ENCODE measurements at regions not wholly inside any gene's neighbourhood (a gene's known extent, or its start where the extent isn't known, plus 50 kb on each side); places are given as distances from the start of the nearest gene placed in this dataset.
A peak's percentile ranks its signal among the peaks of the same experiment; 100 is the strongest.
"Not testable (repeated sequence)": the region's sequence is repeated elsewhere in the genome, so short reads cannot be mapped to it uniquely, and the experiment has no call there.

DNA sequence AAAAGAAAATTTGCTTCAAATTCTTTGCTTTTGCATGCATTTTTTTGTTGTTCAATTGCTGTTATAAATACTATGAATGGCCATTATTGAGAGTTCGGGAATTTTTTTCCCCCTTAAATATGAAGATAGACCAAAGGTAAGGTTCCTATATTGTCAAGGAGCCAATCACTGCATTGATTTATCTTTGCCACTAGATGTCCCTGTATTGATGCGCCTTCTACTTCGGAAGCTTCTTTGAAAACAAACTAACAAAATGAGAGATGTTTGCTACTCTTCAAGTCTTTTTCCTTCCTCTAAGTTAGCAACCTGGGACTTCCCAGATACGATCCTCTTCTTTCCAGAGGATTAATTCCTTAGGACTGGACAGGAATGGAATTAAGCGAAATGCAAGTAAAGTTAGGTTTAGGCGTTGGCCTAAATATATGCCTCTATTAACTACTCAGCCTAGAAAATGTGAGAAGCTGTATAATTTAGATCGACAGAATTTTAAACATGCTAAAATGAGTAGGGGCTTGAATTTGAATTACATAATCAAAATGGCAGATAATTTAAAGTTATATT, 318.1 kb downstream of the AEBP2 start:
- H3K9me3 Mint-ChIP-seq = peaks cover 3 to 30% (median 11%) of the 10 kb centered on the region in 7 donors
- DNase-seq (no peak), ATAC-seq (ENCODE audit: low read depth in 2 of 2) (no peak)
- H3K4me3 Mint-ChIP-seq = no peak overlapping the region
- no peaks in the 10 kb centered on the region for H3K36me3 Mint-ChIP-seq
- H3K4me1 Mint-ChIP-seq = no peaks in the 10 kb centered on the region
- peaks cover 0 to 5% (median 0%) of the 10 kb centered on the region in 3 donors for H3K27me3 Mint-ChIP-seq
- no peak overlapping the region for H3K27ac Mint-ChIP-seq

- Mint-ChIP-seq H3K27me3 (peaks cover 0 to 5% (median 0%) of the 10 kb centered on the region in 3 donors), H3K4me1 (no peaks in the 10 kb centered on the region), H3K36me3 (no peaks in the 10 kb centered on the region), H3K4me3 (no peak overlapping the region), H3K9me3 (peaks cover 0 to 13% (median 5%) of the 10 kb centered on the region in 7 donors), H3K27ac (peak overlapping the region in 1 of 6 donors; percentile 33)
- ATAC-seq (ENCODE audit: low read depth in 2 of 2) (no peak), DNase-seq (no peak)
These were observed 319.9 kb downstream of the AEBP2 start for GRCh38 chr12:19759227-19759626.

DNA sequence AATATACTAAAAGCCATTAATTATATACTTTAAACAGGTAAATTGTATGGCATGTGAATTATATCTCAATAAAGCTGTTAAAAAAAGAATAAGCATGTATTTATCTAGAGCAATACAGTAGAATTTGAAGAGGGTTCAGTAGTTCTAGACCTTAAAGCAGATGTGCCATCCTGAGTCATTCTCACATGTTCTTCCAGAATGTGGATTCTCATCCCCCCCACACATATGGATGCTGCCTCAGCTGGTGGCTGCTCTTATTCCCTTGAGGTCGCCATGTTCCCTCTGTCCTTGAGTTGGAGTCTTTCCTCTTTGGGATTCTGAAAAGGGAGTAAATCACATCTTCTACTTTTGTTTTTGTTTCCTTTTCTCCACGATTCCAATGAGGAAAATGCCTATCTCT, 321.3 kb downstream of the AEBP2 start:
- peaks cover 0 to 5% (median 0%) of the 10 kb centered on the region in 3 donors for H3K27me3 Mint-ChIP-seq
- peaks cover 0 to 18% (median 5%) of the 10 kb centered on the region in 7 donors for H3K9me3 Mint-ChIP-seq
- H3K4me1 Mint-ChIP-seq = no peaks in the 10 kb centered on the region
- no peak for DNase-seq
- H3K4me3 Mint-ChIP-seq = no peak overlapping the region
- H3K27ac Mint-ChIP-seq = no peak overlapping the region
- no peaks in the 10 kb centered on the region for H3K36me3 Mint-ChIP-seq
- ATAC-seq (ENCODE audit: low read depth in 2 of 2) = no peak

DNA sequence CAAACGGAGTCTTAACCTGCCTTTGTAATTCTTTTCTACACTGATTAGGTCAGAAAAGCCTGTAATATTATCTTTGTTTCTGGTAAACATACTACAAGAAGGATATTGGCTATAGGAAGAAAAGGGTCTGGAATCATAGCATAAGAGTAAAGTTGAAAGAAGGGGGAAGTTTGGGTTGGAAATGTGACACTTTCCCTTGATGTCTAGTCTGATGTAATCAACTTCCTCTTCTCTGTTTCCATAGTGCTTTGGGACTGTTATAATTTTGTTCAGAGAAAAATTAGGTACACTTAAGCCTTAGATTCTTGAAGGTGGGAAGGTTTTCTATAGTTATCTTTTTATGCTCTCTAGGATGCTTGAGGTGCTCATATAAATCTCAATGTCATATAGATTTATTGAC, 322.2 kb downstream of the AEBP2 start:
- Mint-ChIP-seq H3K27me3 (no peaks in the 10 kb centered on the region), H3K9me3 (peaks cover 0 to 18% (median 5%) of the 10 kb centered on the region in 7 donors), H3K27ac (no peak overlapping the region), H3K4me1 (no peaks in the 10 kb centered on the region), H3K4me3 (no peak overlapping the region), H3K36me3 (no peaks in the 10 kb centered on the region)
- DNase-seq (no peak), ATAC-seq (ENCODE audit: low read depth in 2 of 2) (no peak)

GRCh38 chr12:19763488-19763887, 324.2 kb downstream of the AEBP2 start:
- Mint-ChIP-seq H3K27me3 (no peaks in the 10 kb centered on the region), H3K4me1 (no peaks in the 10 kb centered on the region), H3K4me3 (no peak overlapping the region), H3K27ac (no peak overlapping the region), H3K36me3 (no peaks in the 10 kb centered on the region), H3K9me3 (peaks cover 0 to 20% (median 7%) of the 10 kb centered on the region in 7 donors)
- no peak for DNase-seq
- ATAC-seq (ENCODE audit: low read depth in 2 of 2) = no peak

- Mint-ChIP-seq H3K27me3 (no peaks in the 10 kb centered on the region), H3K4me1 (no peaks in the 10 kb centered on the region), H3K4me3 (no peak overlapping the region), H3K27ac (no peak overlapping the region), H3K9me3 (peaks cover 2 to 21% (median 7%) of the 10 kb centered on the region in 7 donors), H3K36me3 (no peaks in the 10 kb centered on the region)
- no peak for ATAC-seq (ENCODE audit: low read depth in 2 of 2)
- DNase-seq = no peak
These were observed 325.1 kb downstream of the AEBP2 start for GRCh38 chr12:19764408-19764807.

DNA sequence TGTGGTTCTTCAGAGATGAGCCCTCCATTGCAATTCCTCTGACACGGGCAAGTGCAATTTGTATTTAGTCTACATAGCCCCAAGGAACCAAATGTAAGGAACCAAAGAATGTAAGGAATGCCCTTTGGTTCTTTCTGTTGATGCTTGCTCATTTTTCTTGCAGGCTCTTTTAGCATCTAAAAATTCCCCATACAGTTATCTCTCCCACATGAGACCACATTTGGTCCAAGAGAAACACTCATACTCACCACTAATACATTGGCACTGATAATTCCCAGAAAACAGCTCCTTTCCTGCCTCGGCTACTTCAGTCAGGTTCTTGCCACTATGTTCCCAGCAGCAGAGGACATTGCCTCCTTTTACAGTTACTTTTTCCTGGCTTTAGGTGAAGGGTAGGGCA, 332.6 kb downstream of the AEBP2 start:
- no peaks in the 10 kb centered on the region for H3K27me3 Mint-ChIP-seq
- H3K27ac Mint-ChIP-seq = no peak overlapping the region
- peaks cover 5 to 21% (median 10%) of the 10 kb centered on the region in 7 donors for H3K9me3 Mint-ChIP-seq
- ATAC-seq (ENCODE audit: low read depth in 2 of 2) (no peak), DNase-seq (no peak)
- H3K4me1 Mint-ChIP-seq = no peaks in the 10 kb centered on the region
- no peak overlapping the region for H3K4me3 Mint-ChIP-seq
- H3K36me3 Mint-ChIP-seq = no peaks in the 10 kb centered on the region

DNA sequence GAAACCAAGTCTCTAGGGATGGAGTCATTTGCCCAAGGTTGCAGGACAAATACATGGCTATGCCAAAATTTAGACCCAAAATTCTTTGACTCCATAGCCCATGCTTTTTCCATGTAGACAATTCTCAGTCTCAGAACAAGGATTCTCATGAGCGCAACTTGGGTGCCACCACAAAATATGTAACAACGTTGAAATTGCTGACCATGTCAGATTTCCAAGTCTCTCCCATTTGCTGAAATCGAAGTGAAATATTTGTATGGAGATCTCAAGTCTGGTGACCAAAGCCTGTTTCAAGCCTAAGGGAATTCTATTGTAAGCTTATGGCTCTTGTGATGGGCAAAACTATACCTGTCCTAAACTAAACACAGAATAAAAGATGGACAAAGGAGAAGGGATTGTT, 333.5 kb downstream of the AEBP2 start:
- ATAC-seq (ENCODE audit: low read depth in 2 of 2) (no peak), DNase-seq (no peak)
- Mint-ChIP-seq H3K4me3 (no peak overlapping the region), H3K27me3 (no peaks in the 10 kb centered on the region), H3K27ac (no peak overlapping the region), H3K36me3 (no peaks in the 10 kb centered on the region), H3K4me1 (no peaks in the 10 kb centered on the region), H3K9me3 (peaks cover 7 to 22% (median 10%) of the 10 kb centered on the region in 7 donors)

GRCh38 chr12:19775241-19775640, 335.9 kb downstream of the AEBP2 start:
- no peaks in the 10 kb centered on the region for H3K4me1 Mint-ChIP-seq
- no peak for ATAC-seq (ENCODE audit: low read depth in 2 of 2)
- DNase-seq = no peak
- H3K4me3 Mint-ChIP-seq = no peak overlapping the region
- H3K36me3 Mint-ChIP-seq = no peaks in the 10 kb centered on the region
- H3K27ac Mint-ChIP-seq = no peak overlapping the region
- H3K27me3 Mint-ChIP-seq = no peaks in the 10 kb centered on the region
- peaks cover 4 to 19% (median 11%) of the 10 kb centered on the region in 7 donors for H3K9me3 Mint-ChIP-seq

GRCh38 chr12:19775976-19776375, 336.7 kb downstream of the AEBP2 start:
- H3K4me3 Mint-ChIP-seq; H3K27ac Mint-ChIP-seq; H3K27me3 Mint-ChIP-seq; ATAC-seq (ENCODE audit: low read depth in 2 of 2); H3K36me3 Mint-ChIP-seq; DNase-seq; H3K4me1 Mint-ChIP-seq: not testable (repeated sequence)
- H3K9me3 Mint-ChIP-seq = peaks cover 4 to 19% (median 11%) of the 10 kb centered on the region in 7 donors

DNA sequence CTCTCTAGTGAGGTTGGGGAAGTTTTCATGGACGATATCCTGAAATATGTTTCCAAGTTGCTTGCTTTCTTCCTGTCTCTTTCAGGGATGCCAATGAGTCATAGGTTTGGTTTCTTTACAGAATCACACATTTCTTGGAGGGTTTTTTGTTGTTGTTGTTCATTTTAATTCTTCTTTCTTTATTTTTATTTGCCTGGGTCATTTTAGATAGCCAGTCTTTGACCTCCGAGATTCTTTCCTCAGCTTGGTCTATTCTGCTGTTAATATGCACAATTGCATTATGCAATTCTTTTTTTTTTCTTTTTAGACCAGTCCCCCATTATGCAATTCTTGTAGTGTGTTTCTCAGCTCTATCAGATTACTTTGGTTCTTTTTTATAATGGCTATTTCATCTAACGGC, 338.9 kb downstream of the AEBP2 start:
- H3K9me3 Mint-ChIP-seq = peaks cover 4 to 24% (median 15%) of the 10 kb centered on the region in 7 donors
- no peaks in the 10 kb centered on the region for H3K27me3 Mint-ChIP-seq
- no peak overlapping the region for H3K27ac Mint-ChIP-seq
- H3K4me3 Mint-ChIP-seq = no peak overlapping the region
- H3K4me1 Mint-ChIP-seq = no peaks in the 10 kb centered on the region
- ATAC-seq (ENCODE audit: low read depth in 2 of 2) (no peak), DNase-seq (no peak)
- H3K36me3 Mint-ChIP-seq = no peaks in the 10 kb centered on the region

GRCh38 chr12:19778797-19779196, 339.5 kb downstream of the AEBP2 start:
- H3K27ac Mint-ChIP-seq = no peak overlapping the region
- no peak for DNase-seq
- ATAC-seq (ENCODE audit: low read depth in 2 of 2) = no peak
- peaks cover 4 to 24% (median 15%) of the 10 kb centered on the region in 7 donors for H3K9me3 Mint-ChIP-seq
- H3K27me3 Mint-ChIP-seq = no peaks in the 10 kb centered on the region
- H3K36me3 Mint-ChIP-seq = no peaks in the 10 kb centered on the region
- H3K4me3 Mint-ChIP-seq = no peak overlapping the region
- H3K4me1 Mint-ChIP-seq = no peaks in the 10 kb centered on the region

- Mint-ChIP-seq H3K4me3 (no peak overlapping the region), H3K4me1 (no peaks in the 10 kb centered on the region), H3K27ac (no peak overlapping the region), H3K36me3 (no peaks in the 10 kb centered on the region), H3K9me3 (peaks cover 6 to 29% (median 16%) of the 10 kb centered on the region in 7 donors), H3K27me3 (no peaks in the 10 kb centered on the region)
- ATAC-seq (ENCODE audit: low read depth in 2 of 2) (no peak), DNase-seq (no peak)
These were observed 340.2 kb downstream of the AEBP2 start for GRCh38 chr12:19779395-19780056.

DNA sequence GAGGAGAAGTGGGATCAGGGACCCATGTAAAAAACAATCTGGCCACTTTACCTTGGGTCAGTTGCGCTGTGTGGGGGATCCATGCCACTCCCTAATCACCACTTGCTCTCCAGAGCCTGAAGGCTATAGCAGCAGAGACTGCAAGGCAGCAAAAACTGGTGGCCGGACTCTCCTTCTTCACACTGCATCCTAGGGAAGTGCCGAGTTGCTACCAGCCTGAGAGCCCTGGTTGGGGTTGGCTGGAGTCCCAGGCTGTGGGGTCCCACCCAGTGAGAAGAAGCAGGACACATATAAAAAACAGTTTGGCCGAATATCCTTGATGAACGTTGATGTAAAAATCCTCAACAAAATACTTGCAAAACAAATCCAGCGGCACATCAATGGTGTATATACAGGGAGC, 341.2 kb downstream of the AEBP2 start:
- H3K27ac Mint-ChIP-seq = no peak overlapping the region
- DNase-seq = no peak
- no peaks in the 10 kb centered on the region for H3K4me1 Mint-ChIP-seq
- H3K36me3 Mint-ChIP-seq = no peaks in the 10 kb centered on the region
- no peak for ATAC-seq (ENCODE audit: low read depth in 2 of 2)
- no peaks in the 10 kb centered on the region for H3K27me3 Mint-ChIP-seq
- peaks cover 5 to 36% (median 15%) of the 10 kb centered on the region in 7 donors for H3K9me3 Mint-ChIP-seq
- no peak overlapping the region for H3K4me3 Mint-ChIP-seq
